KMS-11 (cell line): ENCODE measurements at regions not wholly inside any gene's neighbourhood (a gene's known extent, or its start where the extent isn't known, plus 50 kb on each side); places are given as distances from the start of the nearest gene placed in this dataset.

Source experiments
- H2AFZ ChIP-seq: fragments of 200-600 bp; sonication (generic); 2 replicates; pipeline ENCODE4 v1.6.1; 2016; ENCODE audit warnings: antibody characterized with exemption, mixed run types, low read depth
- H3K27ac ChIP-seq: fragments of 200-600 bp; sonication (generic); 2 replicates; pipeline ENCODE4 v1.6.1; 2016; ENCODE audit warnings: mild to moderate bottlenecking, mixed run types
- H3K27me3 ChIP-seq: fragments of 200-600 bp; sonication (generic); 2 replicates; pipeline ENCODE4 v1.6.1; 2017; ENCODE audit warnings: mild to moderate bottlenecking, low read depth, mixed run types, moderate library complexity; ENCODE audit not compliant: insufficient read depth
- H3K36me3 ChIP-seq: fragments of 200-600 bp; sonication (generic); 2 replicates; pipeline ENCODE4 v1.6.1; 2017; ENCODE audit warnings: mild to moderate bottlenecking, mixed run types; ENCODE audit not compliant: insufficient read depth
- H3K4me1 ChIP-seq: fragments of 200-600 bp; sonication (generic); 2 replicates; pipeline ENCODE4 v1.6.1; 2016; ENCODE audit warnings: mild to moderate bottlenecking, low read depth, mixed run types; ENCODE audit not compliant: poor library complexity, severe bottlenecking
- H3K4me2 ChIP-seq: fragments of 200-600 bp; sonication (generic); 2 replicates; pipeline ENCODE4 v1.7.0; 2016; ENCODE audit warnings: mild to moderate bottlenecking, mixed run types
- H3K4me3 ChIP-seq: fragments of 200-600 bp; sonication (generic); IDR thresholded peaks from 2 replicates; pipeline ENCODE4 v1.6.1; 2017; ENCODE audit warnings: low read depth, low read length, mixed read lengths; ENCODE audit not compliant: insufficient read depth
- H3K79me2 ChIP-seq: fragments of 200-600 bp; sonication (generic); 2 replicates; pipeline ENCODE4 v1.6.1; 2016; ENCODE audit warnings: low read depth, mixed run types; ENCODE audit not compliant: insufficient read depth
- H3K9ac ChIP-seq: fragments of 200-600 bp; sonication (generic); 2 replicates; pipeline ENCODE4 v1.6.1; 2016; ENCODE audit warnings: mild to moderate bottlenecking, mixed run types
- H4K20me1 ChIP-seq: fragments of 200-600 bp; sonication (generic); 2 replicates; pipeline ENCODE4 v1.6.1; 2016; ENCODE audit warnings: mild to moderate bottlenecking, mixed run types; ENCODE audit not compliant: insufficient read depth
- CTCF ChIP-seq: fragments of 200-600 bp; sonication (generic); conservative IDR thresholded peaks from 2 replicates; pipeline ENCODE4 v1.6.1; 2017; ENCODE audit warnings: low read depth, mild to moderate bottlenecking, antibody characterized with exemption, low read length, moderate library complexity, mixed read lengths

DNA sequence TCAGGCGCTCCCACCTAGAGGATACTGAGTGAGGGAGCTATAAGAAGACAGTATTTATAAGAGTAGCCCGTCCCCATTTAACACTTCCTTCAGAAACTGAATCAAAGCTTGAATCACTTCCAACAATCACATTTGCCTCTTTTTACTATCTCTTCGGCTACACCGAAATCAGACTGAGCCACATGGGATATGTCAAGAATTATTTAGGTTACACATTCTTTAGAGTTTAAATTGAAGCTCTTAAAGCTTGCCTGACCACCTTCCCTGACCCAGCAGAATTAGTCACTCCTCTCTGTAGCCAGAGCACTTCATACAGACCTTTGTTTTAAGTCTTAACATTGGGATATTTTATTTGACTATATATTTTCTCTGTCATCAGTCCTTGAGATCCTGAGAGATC is 163.7 kb downstream of the MAFB start:
- no peak overlapping the region for H3K27ac ChIP-seq
- H2AFZ ChIP-seq = no peak overlapping the region
- no peak for TF ChIP-seq CTCF
- no peak overlapping the region for H3K9ac ChIP-seq
- H3K27me3 ChIP-seq = no peaks in the 10 kb centered on the region
- no peak overlapping the region for H3K4me3 ChIP-seq
- H3K36me3 ChIP-seq = no peaks in the 10 kb centered on the region
- no peaks in the 10 kb centered on the region for H3K79me2 ChIP-seq
- H3K4me1 ChIP-seq = no peaks in the 10 kb centered on the region
- H4K20me1 ChIP-seq = no peaks in the 10 kb centered on the region
- H3K4me2 ChIP-seq = no peak overlapping the region

DNA sequence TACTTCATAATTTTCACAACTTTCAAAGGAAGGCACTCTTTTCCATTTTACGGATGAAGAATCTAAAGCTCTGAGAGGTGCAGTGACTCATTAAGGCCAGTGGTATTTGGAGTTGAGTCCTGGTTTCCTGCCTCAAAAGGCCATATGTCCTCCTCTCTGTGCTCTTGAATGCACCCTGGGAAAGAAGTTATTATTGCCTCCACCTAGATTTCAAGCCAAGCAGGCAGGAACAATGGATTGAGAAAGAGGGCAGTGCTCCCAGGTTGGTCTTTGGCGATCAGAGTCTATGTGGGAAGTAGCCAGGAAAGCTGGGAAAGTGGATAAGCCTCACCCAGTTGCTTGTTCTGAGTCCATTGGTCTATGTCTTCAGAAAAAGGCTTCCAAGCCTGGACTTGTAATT is 165.0 kb downstream of the MAFB start:
- no peak overlapping the region for H3K9ac ChIP-seq
- no peak overlapping the region for H3K27ac ChIP-seq
- H2AFZ ChIP-seq = no peak overlapping the region
- H4K20me1 ChIP-seq = no peaks in the 10 kb centered on the region
- no peaks in the 10 kb centered on the region for H3K79me2 ChIP-seq
- H3K4me3 ChIP-seq = no peak overlapping the region
- H3K27me3 ChIP-seq = no peaks in the 10 kb centered on the region
- no peak overlapping the region for H3K4me2 ChIP-seq
- H3K36me3 ChIP-seq = no peaks in the 10 kb centered on the region
- TF ChIP-seq CTCF = no peak
- no peaks in the 10 kb centered on the region for H3K4me1 ChIP-seq

GRCh38 chr20:40522405-40522804 is 166.6 kb downstream of the MAFB start:
- no peaks in the 10 kb centered on the region for H3K36me3 ChIP-seq
- no peaks in the 10 kb centered on the region for H3K27me3 ChIP-seq
- no peaks in the 10 kb centered on the region for H3K79me2 ChIP-seq
- TF ChIP-seq CTCF = no peak
- H3K9ac ChIP-seq = no peak overlapping the region
- H3K4me1 ChIP-seq = no peaks in the 10 kb centered on the region
- H3K4me3 ChIP-seq = no peak overlapping the region
- H3K4me2 ChIP-seq = no peak overlapping the region
- H3K27ac ChIP-seq = no peak overlapping the region
- H2AFZ ChIP-seq = no peak overlapping the region
- H4K20me1 ChIP-seq = no peaks in the 10 kb centered on the region

DNA sequence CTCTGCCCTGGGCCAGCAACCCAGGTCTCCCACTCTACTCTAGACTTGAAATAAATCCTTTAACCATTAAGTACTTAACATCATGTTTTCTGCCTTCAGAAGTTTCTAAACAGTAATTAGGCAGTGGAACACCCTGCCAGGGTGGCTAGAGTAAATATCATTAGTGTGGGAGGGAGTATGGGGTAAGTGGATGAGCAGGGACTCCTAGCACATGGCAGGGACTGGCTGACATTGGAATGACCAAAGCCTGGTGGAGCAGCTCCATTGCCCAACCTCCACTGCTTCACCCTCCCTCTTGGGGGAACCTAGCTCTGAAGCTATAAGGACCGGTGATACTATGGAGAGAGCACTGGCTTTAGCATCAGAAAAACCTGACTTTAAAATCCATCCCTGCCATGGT is 167.1 kb downstream of the MAFB start:
- H3K27me3 ChIP-seq = no peaks in the 10 kb centered on the region
- H3K4me2 ChIP-seq = no peak overlapping the region
- H3K27ac ChIP-seq = no peak overlapping the region
- H3K79me2 ChIP-seq = no peaks in the 10 kb centered on the region
- no peaks in the 10 kb centered on the region for H3K4me1 ChIP-seq
- no peak overlapping the region for H3K9ac ChIP-seq
- no peak overlapping the region for H3K4me3 ChIP-seq
- H3K36me3 ChIP-seq = no peaks in the 10 kb centered on the region
- H4K20me1 ChIP-seq = no peaks in the 10 kb centered on the region
- no peak overlapping the region for H2AFZ ChIP-seq
- no peak for TF ChIP-seq CTCF

DNA sequence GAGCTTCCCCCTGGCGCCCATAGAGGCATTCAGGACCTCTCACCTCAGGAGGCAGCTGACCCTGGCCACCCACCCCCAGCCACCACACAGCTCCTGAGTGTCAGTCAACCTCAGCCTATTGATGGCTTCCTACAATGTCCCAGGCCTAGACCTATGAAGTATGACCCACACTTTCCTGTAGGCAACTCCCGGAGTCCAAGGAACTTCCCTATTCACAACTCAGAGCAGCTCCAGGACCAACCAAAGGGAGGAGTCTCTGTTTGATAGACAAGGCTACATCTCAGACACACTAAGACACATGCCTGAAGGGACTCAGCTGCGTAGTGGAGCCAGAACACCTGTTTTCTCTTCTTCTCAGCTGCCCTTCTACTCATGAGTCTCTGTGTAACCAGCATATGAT is 169.1 kb downstream of the MAFB start:
- Histone ChIP-seq H3K9ac (no peak overlapping the region), H2AFZ (no peak overlapping the region), H4K20me1 (no peaks in the 10 kb centered on the region), H3K79me2 (no peaks in the 10 kb centered on the region), H3K27me3 (no peaks in the 10 kb centered on the region), H3K4me3 (no peak overlapping the region), H3K4me1 (no peaks in the 10 kb centered on the region), H3K4me2 (no peak overlapping the region), H3K27ac (no peak overlapping the region), H3K36me3 (no peaks in the 10 kb centered on the region)
- no peak for TF ChIP-seq CTCF
